Activated CD4-positive, alpha-beta T cell treated with anti-CD3 and anti-CD28 coated beads for 1 hour (primary cell): ENCODE measurements at regions not wholly inside any gene's neighbourhood (a gene's known extent, or its start where the extent isn't known, plus 50 kb on each side); places are given as distances from the start of the nearest gene placed in this dataset.
"Not testable (repeated sequence)": the region's sequence is repeated elsewhere in the genome, so short reads cannot be mapped to it uniquely, and the experiment has no call there.

ENCODE experiments used
- DNase-seq: peaks from one replicate; pipeline ENCODE4 v3.0.0-alpha.2; 2020

- no peak for DNase-seq
Measured at GRCh38 chr17:43315858-43316521, 82.2 kb upstream of the RNU2-1 start.

GRCh38 chr17:43315369-43315768, 81.6 kb upstream of the RNU2-1 start:
- no peak for DNase-seq

GRCh38 chr17:43314611-43315011, 80.8 kb upstream of the RNU2-1 start:
- no peak for DNase-seq

GRCh38 chr17:43312011-43312410, 78.2 kb upstream of the RNU2-1 start:
- DNase-seq = peak; percentile 0

GRCh38 chr17:43309505-43310332, 75.9 kb upstream of the RNU2-1 start:
- DNase-seq = peak; percentile 3

- no peak for DNase-seq
Measured at GRCh38 chr17:43308999-43309398, 75.2 kb upstream of the RNU2-1 start.

- DNase-seq = not testable (repeated sequence)
Measured at GRCh38 chr17:43304792-43305191, 71.0 kb upstream of the RNU2-1 start.

GRCh38 chr17:43303049-43303448, 69.3 kb upstream of the RNU2-1 start:
- DNase-seq = not testable (repeated sequence)

- DNase-seq = not testable (repeated sequence)
Measured at GRCh38 chr17:43299300-43300076, 65.7 kb upstream of the RNU2-1 start.

- DNase-seq = not testable (repeated sequence)
Measured at GRCh38 chr17:43289670-43290069, 55.9 kb upstream of the RNU2-1 start.

- DNase-seq = not testable (repeated sequence)
Measured at GRCh38 chr17:43283606-43284005, 49.8 kb upstream of the RNU2-1 start.
